ENCODE measurements at regions not wholly inside any gene's neighbourhood (a gene's known extent, or its start where the extent isn't known, plus 50 kb on each side); places are given as distances from the start of the nearest gene placed in this dataset.

DNA sequence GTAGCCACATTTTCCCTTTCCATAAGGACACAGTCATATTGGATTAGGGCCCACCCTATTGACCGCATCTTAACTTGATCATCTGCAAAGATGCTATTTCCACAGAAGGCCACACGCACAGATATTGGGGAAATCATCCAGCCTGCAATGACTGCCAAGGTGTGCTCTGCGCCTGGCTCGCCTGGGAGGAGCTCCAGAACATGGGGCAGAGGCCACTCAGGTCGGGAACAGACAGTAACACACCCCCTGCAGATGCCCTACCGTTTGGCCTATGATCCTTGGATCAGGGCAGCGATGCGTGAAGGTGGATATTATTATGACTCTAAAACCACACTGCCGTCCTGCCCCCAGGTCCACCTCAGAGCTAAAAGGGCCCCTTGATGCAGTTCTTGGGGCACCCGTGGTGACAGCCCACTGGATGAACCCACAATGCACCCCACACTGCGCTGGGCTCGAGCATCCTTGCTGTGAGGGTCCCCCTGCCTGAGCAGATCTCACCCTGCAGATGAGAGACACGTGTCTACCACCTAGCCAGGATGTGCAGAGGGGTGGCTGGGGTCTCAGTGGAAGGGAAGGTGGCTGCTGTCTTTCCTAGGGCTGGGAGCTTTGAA lies 72.9 kb upstream of the ZNF516 start:
- FAIRE-seq = no peak

DNA sequence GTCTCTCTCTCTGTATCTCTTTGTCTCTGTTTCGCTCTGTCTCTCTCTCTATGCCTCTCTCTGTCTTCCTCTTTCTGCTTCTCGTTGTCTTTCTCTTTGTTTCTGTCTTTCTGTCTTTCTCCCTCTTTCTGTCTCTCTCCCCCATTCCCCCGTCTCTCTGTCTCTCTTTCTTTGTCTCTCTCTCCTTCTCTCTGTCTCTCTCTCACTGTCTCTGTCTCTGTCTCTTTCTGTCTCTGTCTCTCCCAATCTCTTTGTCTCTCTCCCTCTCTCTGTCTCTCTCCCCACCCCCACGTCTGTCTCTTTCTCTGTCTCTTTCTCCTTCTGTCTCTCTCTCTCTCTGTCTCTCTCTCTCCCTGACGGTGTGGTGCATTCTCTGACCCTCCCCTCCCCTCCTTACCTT lies 71.9 kb upstream of the ZNF516 start:
- FAIRE-seq = no peak

DNA sequence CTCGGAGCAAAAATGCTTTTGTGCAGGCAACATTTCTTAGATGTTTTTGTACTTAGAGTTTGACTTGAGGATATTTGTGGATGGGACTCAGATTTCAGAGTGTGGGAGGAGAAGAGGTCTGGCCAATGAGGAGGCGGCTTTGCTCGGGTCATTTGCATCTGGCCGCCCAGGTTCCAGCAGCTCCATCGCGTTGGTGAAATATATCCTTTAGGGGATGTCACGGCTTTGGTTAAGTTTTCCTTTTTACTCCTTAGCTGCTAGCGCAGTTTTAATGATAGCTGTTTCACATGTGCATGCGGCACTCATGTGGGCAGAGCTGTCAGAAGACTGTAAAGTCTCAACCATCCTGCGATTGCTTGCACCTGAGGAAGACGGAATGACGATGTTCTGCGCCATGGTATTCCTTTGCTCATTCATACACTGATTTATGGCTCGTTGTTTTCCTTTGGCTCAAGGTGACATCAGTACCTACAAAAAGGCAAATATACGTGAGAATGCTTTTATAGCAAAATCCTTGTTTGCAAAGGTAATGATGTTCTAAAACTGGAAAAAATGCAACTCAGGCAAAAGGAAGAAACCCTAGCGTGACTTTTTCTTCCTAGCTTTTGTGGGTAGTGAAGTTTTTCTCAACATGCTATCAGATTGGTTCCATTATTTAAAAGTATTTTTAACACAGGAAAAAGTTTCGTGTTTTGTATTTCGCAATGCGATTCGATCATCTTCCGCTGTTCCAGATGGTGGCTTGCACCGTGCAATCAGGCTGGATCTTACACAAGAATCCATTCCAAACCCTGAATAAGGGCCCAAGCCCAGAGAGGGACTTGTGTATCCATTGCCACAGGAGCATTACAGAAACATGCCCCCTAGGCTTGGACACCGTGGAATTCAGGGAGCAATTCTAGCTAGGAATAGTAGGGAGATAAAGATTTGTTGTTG lies 70.5 kb upstream of the ZNF516 start:
- peak; percentile 98 for FAIRE-seq

DNA sequence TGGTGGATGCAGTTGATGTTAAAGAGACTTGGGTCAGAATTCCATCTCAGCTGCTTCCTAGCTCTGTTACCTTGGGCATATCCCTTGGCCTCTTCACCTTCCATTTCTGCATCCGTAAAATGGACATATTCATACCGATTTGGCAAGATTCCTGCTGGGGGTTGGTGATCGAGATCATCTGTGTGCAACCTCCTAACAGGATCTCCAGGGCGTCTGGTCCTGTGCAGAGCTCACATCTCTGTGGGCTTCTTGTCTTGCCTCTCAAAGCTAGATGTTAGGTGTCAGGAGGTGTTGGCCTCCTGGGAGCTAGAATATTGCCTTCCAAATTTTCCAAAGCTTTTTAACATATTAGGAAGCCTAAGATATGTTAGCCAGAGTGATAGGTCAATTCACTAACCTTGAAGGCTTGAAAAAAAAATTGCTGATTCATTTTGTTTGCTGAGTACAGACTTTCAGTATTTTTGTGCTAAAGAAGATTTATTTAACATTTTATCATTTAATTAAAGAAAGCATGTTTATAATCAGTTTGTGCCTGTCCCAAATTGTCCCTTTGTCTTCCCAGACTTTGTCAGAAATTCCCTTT lies 69.7 kb upstream of the ZNF516 start:
- no peak for FAIRE-seq

DNA sequence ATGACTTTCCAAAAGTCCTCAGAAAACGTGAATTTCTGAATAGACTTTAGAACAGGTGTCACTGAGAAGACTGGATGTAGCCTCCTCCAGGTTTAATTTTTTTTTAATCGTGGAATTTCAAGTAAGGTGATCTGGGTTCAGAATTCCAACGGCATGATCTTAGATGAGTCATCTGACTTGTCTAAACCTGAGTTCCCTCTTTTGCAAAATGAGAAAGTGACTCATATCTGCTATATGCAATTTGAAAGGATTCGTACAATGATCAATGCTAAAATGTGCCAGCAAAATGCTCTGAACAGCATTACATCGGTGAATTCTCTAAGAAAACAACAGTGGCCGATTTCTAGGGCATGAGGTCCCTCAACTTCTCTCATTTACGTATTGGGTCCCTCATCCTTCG lies 69.1 kb upstream of the ZNF516 start:
- no peak for FAIRE-seq

DNA sequence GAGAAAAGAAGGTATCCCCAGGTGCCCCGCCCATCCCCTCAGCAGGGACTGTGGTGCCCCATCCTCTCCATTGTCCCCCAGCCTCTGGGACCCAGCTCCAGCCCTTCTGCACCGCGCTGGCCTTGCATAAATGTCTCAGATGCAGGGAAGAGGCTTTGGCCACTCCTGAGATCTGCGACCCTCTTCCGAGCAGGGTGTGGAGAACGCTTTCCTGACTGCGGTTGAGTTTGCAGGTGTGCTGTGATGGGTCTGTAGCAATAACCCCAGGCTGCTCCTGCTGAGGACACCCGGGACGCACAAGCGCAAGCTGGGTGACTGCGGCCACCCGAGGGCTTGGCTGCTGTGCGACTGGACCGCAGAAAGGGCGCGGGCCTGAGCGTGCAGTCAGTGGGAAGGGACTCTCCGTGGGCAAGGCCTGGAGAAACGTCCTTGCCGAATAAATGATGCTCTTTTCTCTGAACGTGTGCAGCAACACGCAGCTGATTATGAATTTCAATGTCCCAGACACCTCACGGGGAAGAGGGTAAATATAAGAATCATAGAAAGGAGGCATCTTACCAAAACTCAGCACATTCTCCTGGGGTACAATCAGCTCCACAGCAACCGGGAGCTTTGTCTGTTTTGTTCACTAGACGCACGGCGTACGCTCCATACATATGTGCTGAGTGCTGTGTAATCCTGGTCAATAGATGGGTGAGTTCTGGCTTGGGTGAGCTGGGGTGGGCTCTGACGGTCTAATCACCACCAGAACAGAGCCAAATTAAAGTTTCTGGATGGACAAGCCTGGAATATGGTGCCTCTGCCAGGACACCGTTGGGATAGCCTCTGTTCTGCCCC lies 67.5 kb upstream of the ZNF516 start:
- no peak for FAIRE-seq

DNA sequence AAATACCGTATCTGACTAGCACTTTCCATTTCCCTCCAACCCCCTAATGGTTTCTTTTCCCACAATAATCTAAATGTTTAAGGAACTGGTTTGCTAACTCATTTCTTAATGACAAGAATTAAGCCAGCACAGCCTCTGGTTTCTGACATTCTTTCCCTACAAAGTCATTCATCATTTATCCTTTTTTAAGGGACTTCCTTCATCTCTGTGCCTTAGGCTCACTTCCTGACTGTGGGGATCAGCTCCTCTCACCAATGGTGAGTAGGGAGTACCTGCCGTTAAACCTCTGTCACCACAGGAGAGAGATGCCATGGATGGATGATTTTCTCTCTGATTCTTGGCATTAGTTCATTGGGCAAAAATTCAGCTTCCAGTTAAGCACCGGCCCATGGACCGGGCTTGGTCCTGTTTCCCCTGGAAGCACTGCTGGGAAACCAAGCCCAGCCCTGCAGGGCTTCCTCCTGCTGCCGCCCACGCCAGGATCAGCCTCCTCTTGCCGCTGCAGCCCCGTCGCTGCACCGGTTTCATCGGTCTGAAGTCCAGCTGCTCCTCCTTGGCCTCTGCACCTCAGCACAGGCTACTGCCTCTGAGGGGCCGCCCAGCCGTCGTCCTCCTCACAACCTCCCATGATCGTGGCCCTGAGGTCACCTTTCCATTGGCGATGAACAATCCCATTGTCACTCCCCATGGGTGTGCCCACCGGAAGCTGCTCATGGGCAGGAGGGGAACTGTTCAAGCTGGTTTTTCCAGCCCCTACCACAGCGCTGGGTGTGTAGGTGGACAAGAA lies 64.0 kb upstream of the ZNF516 start:
- no peak for FAIRE-seq

DNA sequence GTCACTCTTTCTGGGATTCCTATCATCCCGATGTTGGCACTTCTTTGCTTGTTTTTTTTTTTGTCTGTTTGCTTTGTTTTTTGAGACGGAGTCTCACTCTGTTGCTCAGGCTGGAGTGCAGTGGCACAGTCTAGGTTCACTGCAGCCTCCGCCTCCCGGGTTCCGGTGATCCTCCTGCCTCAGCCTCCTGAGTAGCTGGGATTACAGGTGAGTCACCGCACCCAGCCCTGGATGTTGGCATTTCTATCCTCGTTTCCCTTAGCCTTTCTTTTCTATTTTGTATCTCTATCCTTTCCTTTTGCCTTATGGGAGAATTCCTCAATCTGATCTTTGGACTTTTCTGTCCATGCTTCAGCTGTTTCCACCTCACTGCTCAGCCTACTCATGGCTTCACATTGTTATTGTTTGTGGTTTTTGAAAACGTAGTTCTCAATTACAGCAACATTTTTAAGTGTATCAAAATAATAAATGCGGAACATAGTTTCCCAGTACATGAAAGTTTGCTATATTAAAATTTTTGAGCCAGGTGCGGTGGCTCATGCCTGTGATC lies 62.1 kb upstream of the ZNF516 start:
- no peak for FAIRE-seq

DNA sequence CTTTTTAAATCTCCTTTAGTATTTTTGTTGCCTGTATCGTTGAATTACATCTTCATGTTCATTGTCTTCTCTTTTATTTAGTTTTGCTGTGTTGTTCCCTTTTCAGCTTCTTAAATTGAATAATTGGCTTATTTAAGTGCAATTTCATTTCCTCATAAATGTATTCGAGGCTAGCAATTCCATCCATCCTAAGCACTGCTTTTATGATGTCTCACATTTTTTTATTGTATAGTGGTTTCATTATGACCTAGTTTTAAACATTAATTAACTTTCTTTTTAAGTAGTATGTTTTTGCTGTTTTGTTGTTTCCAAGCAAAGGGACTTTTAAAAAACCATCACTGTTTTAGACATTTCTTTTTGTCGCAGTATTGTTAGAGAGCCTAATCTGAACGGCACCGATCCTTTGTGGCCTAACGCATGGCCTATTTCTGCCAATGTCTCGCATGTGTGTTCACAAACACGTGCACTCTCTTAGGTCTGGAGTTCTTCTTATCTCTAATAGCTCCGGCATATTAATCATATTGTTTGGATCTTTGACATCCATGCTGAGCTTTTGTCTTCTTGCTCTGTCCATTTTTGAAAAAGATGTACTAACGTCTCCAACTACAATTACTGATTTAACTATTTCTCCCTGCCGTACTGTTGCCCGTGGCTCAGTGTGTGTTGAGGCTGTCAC lies 59.6 kb upstream of the ZNF516 start:
- no peak for FAIRE-seq

DNA sequence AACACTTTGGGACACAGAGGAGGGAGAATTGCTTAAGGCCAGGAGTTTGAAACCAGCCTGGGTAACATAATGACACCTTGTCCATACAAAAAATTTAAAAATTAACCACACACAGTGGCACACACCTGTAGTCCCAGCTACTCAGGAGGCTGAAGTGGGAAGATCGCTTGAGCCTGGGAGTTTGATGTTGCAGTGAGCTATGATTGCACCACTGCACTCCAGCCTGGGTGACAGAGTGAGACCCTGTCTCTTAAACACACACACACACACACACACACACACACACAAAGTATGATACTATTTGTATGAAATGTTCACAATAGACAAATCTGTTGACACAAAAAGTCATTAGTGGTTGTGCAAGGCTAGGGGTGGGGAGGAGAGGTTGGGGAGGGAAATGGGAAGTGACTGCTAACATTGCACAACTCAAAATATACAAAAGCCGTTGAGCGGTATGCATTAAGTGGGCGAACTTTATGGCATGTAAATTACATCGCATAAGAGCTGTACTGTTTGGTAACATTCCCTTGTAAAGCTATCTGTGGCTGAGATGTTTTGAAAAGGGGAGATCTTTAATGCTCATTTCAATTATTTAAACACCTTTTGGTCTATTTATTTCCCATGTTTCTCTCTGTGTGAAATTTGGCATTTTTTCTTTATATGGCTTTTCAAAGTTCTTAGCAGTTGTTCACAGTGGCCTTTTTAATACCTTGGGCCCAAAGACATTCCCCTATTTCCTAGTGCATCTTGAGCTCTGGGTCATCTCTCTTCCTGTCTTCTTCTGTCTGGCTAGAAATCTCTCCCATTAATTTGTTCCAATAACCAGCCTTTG lies 58.9 kb upstream of the ZNF516 start:
- no peak for FAIRE-seq

DNA sequence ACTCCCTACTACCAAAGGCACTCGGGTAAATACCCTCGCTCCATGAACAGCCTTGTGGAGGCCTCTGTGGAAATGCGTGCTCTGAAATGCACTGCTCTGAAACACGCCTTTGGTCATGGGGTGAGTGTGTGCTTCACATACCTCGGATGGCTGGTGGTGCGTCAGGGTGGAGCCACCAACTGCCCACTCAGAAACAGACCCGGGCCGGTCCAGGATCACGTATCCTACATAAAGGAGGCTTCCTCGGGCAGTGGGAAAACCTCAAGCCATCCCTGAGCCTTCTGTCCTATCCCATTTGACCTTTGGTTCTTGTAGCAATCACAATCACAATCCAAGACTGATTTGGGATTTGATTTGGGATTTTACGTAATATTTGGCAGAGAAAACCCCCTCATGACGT lies 53.5 kb upstream of the ZNF516 start:
- no peak for FAIRE-seq

DNA sequence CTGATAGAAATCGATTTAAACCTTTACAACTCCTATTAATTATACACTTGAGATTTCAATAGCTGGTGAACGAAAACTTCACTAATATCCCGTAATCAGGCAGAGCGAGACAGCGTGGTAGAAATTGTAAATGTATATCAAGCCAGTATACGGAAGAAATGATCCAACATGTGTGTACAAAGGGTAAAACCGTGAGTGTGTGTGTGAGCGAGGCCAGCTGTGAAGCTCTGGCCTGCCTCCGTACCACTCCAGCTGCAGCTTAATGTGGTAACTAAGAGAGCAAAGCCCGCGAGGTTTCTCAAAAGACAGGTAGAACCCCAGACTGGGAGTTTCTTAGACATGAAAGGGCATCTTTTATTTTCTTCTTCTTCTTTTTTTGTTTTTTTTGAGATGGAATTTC lies 52.3 kb upstream of the ZNF516 start:
- FAIRE-seq = no peak

DNA sequence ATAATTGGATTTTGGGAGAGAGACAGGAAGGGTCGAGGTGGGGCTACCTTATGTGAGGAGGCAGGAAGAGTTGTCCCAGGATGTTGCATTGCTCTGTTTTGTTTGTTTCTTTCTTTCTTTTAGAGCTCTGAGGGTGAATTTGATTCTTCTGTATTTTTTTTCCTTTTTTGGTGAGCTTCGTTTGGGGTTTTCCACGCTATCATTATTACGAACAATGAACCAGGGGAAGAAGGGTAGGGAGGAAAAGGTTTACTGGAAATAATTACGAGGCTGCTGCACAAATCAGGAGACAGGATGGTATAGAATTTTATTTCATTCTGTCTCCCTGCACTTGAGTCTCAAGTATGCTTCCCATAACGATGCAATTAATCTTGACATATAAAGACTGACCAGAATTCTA lies 51.4 kb upstream of the ZNF516 start:
- no peak for FAIRE-seq

DNA sequence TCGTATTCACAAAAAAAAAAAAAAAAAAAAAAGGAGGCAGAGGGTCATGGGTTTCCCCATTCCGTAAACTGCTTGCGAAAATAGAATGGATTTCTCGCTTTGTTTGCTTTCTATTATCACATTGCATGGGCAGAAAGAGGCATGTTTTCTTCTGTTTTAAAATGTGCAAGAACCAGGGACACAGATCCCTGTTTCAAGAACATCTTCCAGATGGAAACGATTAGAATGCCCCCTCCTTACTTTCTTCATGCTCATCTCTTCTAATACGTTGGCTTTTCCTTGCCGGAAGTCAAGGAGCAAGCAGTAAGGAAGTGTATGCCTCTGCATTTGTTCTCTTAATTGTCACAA lies 51.0 kb upstream of the ZNF516 start:
- no peak for FAIRE-seq

DNA sequence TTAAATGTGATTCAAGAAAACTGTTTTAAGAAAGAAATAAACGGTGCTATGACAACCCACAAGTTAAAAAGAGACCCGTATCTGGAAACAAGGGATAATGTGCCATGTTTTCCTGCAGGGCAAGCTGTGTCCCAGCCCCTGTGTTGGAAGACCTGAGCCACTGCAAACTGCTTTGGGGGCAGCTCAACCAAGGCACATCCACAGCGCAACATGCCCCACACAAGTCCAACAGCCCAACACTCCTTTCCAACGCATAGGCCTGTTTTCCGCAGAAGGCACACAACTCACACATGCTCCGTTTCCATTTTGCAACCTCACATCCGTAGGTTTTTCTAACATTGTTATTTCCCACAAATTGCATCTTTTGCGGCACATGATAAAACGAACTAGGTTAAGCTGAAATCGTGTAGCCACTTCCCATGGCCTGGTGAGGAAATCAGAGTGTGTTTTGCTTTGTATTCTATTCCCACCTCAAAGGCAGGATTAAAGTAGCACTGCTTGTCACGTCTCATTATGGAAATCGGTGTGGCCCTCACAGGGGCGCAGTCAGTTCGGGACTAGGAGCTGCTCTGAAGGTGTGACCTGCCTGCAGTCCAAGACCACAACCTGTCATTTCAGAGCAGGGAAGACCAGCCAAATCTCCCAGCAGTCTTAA lies 50.5 kb upstream of the ZNF516 start:
- no peak for FAIRE-seq

DNA sequence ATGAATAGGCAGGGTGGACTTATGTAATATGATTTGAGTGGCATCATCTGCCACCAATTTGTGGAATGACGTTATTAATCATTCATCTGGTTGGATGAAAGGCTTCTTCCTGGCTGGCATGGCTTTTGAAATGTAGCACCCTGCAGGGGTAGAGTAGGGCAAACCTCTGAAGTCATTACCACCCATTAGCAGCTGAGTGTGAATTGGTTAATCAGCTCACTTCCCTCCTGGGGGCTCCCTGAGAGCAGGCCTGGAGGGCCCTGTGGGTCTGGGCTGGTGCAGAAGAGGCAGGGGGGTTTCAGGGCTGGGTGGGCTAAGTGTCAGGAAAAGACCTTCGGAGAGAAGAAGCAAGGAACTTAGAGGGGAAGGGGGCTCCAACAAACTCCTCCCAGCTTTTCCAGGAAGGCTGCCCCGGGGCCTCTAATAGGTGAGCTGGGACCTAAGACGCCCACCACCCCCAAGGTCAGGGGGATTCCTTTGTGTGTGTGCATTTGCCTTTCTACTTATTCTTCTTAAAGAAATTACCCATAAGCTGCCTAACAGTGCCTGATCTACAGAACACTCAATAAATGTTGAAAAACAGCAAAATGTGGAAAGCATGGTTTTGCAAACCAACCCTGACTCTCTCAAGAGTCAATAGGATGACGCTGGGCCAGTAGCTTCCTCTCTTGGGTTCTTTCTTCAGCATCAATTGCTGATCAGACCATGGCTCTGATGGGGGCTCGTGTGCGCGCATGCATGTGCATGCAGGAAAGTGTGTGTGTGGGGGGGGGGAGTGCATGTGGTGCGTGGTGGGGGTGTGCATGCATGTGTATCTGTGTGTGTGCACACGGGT lies 49.7 kb upstream of the ZNF516 start:
- no peak for FAIRE-seq
